Ishikawa (cell line): ENCODE measurements at regions not wholly inside any gene's neighbourhood (a gene's known extent, or its start where the extent isn't known, plus 50 kb on each side); places are given as distances from the start of the nearest gene placed in this dataset.

ENCODE experiments used
- CEBPB ChIP-seq: IDR thresholded peaks from 2 replicates; pipeline ENCODE4 v1.6.1; 2012
- CREB1 ChIP-seq: IDR thresholded peaks from 2 replicates; pipeline ENCODE4 v1.6.1; 2012; ENCODE audit warnings: low read depth
- EGR1 ChIP-seq: IDR thresholded peaks from 2 replicates; pipeline ENCODE4 v1.6.1; 2012
- EP300 ChIP-seq: IDR thresholded peaks from 2 replicates; pipeline ENCODE4 v1.6.1; 2012; ENCODE audit warnings: borderline replicate concordance
- FOXM1 ChIP-seq: IDR thresholded peaks from 2 replicates; pipeline ENCODE4 v1.6.1; 2012; ENCODE audit warnings: low read depth, borderline replicate concordance
- NFIC ChIP-seq: IDR thresholded peaks from 2 replicates; pipeline ENCODE4 v1.6.1; 2012
- RAD21 ChIP-seq: IDR thresholded peaks from 2 replicates; pipeline ENCODE4 v1.6.1; 2012; ENCODE audit warnings: low read depth
- TAF1 ChIP-seq: IDR thresholded peaks from 2 replicates; pipeline ENCODE4 v1.6.1; 2012; ENCODE audit warnings: low read depth, mild to moderate bottlenecking
- TCF12 ChIP-seq: IDR thresholded peaks from 2 replicates; pipeline ENCODE4 v1.6.1; 2012; ENCODE audit warnings: low read depth
- TEAD4 ChIP-seq: IDR thresholded peaks from 2 replicates; pipeline ENCODE4 v1.6.1; 2012
- YY1 ChIP-seq: IDR thresholded peaks from 2 replicates; pipeline ENCODE4 v1.6.1; 2012; ENCODE audit warnings: low read depth
- ZBTB7A ChIP-seq: IDR thresholded peaks from 2 replicates; pipeline ENCODE4 v1.6.1; 2012; ENCODE audit warnings: low read depth
- TF ChIP-seq, protein P1 (sequence below): IDR thresholded peaks from 2 replicates; pipeline ENCODE4 v1.6.1; 2012
- TF ChIP-seq, protein P2 (sequence below): IDR thresholded peaks from 2 replicates; pipeline ENCODE4 v1.6.1; 2012
- TF ChIP-seq, protein P3 (sequence below): IDR thresholded peaks from 2 replicates; pipeline ENCODE4 v1.6.1; 2012; ENCODE audit warnings: low read depth, mild to moderate bottlenecking

DNA sequence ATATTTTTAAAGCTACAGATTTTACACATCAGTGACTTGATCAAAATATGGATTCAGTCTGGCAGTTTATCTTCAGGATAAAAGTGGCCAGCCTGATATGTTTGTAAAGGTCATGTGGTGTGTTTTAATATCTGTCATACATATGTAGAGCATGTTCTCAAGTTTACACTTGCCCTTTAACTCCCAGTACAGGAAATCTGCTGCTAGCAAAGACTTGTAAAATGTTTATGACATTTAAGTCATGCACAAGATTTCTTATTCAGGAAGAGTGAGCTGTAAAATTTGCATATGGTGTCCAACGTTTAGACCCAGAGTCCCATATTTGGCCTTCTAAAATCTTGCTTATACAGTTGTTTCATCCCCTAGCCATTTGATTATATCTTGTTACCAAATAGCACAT, 197.5 kb upstream of the FLRT2 start:
- TF ChIP-seq NFIC (no peak), FOXM1 (no peak), EP300 (no peak), TAF1 (no peak), RAD21 (no peak), ZBTB7A (no peak), TCF12 (no peak), CEBPB (no peak), CREB1 (no peak), YY1 (no peak), EGR1 (no peak), TEAD4 (no peak)
- TF ChIP-seq, protein P1, sequence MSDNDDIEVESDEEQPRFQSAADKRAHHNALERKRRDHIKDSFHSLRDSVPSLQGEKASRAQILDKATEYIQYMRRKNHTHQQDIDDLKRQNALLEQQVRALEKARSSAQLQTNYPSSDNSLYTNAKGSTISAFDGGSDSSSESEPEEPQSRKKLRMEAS, result no peak
- TF ChIP-seq, protein P2, sequence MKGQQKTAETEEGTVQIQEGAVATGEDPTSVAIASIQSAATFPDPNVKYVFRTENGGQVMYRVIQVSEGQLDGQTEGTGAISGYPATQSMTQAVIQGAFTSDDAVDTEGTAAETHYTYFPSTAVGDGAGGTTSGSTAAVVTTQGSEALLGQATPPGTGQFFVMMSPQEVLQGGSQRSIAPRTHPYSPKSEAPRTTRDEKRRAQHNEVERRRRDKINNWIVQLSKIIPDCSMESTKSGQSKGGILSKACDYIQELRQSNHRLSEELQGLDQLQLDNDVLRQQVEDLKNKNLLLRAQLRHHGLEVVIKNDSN, result no peak
- TF ChIP-seq, protein P3, sequence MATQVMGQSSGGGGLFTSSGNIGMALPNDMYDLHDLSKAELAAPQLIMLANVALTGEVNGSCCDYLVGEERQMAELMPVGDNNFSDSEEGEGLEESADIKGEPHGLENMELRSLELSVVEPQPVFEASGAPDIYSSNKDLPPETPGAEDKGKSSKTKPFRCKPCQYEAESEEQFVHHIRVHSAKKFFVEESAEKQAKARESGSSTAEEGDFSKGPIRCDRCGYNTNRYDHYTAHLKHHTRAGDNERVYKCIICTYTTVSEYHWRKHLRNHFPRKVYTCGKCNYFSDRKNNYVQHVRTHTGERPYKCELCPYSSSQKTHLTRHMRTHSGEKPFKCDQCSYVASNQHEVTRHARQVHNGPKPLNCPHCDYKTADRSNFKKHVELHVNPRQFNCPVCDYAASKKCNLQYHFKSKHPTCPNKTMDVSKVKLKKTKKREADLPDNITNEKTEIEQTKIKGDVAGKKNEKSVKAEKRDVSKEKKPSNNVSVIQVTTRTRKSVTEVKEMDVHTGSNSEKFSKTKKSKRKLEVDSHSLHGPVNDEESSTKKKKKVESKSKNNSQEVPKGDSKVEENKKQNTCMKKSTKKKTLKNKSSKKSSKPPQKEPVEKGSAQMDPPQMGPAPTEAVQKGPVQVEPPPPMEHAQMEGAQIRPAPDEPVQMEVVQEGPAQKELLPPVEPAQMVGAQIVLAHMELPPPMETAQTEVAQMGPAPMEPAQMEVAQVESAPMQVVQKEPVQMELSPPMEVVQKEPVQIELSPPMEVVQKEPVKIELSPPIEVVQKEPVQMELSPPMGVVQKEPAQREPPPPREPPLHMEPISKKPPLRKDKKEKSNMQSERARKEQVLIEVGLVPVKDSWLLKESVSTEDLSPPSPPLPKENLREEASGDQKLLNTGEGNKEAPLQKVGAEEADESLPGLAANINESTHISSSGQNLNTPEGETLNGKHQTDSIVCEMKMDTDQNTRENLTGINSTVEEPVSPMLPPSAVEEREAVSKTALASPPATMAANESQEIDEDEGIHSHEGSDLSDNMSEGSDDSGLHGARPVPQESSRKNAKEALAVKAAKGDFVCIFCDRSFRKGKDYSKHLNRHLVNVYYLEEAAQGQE, result no peak

DNA sequence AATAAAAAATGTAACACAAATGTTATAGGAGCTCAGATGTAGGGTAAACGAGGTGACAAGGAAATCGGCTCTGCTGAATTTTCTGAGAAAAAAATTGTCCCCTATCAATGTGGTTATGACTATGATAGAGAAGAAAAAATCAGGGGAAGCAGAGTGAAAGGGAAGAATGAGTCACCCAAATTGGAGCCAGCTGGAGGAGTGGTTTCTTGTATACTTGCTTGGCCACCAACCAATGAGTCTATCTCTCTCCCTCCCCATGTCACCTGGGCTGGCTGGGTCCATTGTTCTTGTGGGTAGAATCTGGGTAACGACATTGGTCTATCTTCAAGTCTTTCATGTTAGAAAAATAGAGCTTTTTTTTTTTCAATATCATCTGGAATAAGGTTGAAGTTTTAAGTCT, 196.6 kb upstream of the FLRT2 start:
- TF ChIP-seq RAD21 (no peak), ZBTB7A (no peak), FOXM1 (no peak), TCF12 (no peak), YY1 (no peak), EGR1 (no peak), EP300 (no peak), TEAD4 (no peak), CREB1 (no peak), NFIC (no peak), CEBPB (no peak), TAF1 (no peak)
- TF ChIP-seq, protein P1, result no peak
- TF ChIP-seq, protein P3, result no peak
- TF ChIP-seq, protein P2, result no peak

DNA sequence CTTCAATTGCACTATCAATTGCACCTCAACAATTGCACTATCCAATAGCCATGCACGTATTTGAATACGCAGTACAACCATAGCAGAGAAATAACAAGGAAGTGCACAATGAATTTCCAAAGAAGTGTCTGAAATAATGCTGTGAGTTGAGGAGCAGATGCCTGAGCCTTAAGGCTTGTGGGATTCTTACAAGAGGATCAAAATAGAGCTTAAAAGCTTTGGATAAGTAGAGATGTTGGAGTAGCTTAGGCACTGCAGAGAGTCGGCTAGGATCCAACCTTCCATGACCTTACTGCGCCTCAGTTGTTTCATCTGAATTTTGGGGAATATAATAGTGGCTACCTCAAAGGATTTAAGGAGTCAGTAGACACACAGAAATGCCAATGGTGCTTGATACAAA, 196.1 kb upstream of the FLRT2 start:
- TF ChIP-seq EGR1, result no peak
- no peak for TF ChIP-seq ZBTB7A
- TF ChIP-seq EP300, result no peak
- TF ChIP-seq, protein P1, result no peak
- TF ChIP-seq YY1, result no peak
- no peak for TF ChIP-seq TEAD4
- TF ChIP-seq NFIC, result no peak
- no peak for TF ChIP-seq TCF12
- no peak for TF ChIP-seq TAF1
- TF ChIP-seq FOXM1, result no peak
- TF ChIP-seq RAD21, result no peak
- TF ChIP-seq, protein P3, result no peak
- TF ChIP-seq CREB1, result no peak
- TF ChIP-seq, protein P2, result no peak
- no peak for TF ChIP-seq CEBPB

DNA sequence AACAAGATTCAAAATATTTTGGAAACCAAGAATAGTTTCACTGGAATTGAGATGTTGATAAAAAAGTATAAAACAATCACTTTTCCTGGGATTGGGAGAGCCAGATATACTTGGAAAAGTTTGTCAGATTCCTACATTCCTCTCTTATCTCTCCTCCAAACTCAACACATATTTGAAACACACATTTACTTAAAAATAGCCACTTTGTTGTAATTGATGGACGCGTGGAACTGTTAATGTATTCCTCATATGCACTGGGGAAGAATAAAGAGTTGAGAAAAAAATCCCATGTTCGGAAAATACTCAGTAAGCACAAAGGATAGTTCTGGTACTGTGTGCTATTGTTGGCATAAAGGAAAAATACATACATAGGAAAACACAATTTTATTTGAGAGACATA, 195.6 kb upstream of the FLRT2 start:
- TF ChIP-seq YY1, result no peak
- TF ChIP-seq, protein P1, result no peak
- TF ChIP-seq TCF12, result no peak
- no peak for TF ChIP-seq NFIC
- no peak for TF ChIP-seq EP300
- TF ChIP-seq, protein P2, result no peak
- TF ChIP-seq, protein P3, result no peak
- no peak for TF ChIP-seq TEAD4
- no peak for TF ChIP-seq CREB1
- no peak for TF ChIP-seq CEBPB
- no peak for TF ChIP-seq RAD21
- TF ChIP-seq EGR1, result no peak
- TF ChIP-seq TAF1, result no peak
- no peak for TF ChIP-seq ZBTB7A
- TF ChIP-seq FOXM1, result no peak
